IMR-90 (cell line): ENCODE measurements at regions not wholly inside any gene's neighbourhood (a gene's known extent, or its start where the extent isn't known, plus 50 kb on each side); places are given as distances from the start of the nearest gene placed in this dataset.

Experiments used
- ATAC-seq: fragments of 200-7000 bp; cut with Tn5 transposase; 2 replicates; pipeline ENCODE4 v1.9.1; 2020; ENCODE audit warnings: low read depth, mild to moderate bottlenecking, moderate library complexity
- BruUV-seq: library from RNA; stranded (reverse); fragments of 400-500 nt; replicated peaks from 2 replicates; lab custom pipeline; 2021; lab: Mats Ljungman, UMichigan
- CTCF ChIA-PET: fragments of 300-600 bp; formaldehyde crosslinking; extraction: SDS; loops from one replicate; lab custom pipeline; 2021; ENCODE audit warnings: antibody characterized with exemption; lab: Yijun Ruan, JAX
- POLR2A ChIA-PET: fragments of 300-600 bp; sonication (Branson Sonifier 250); formaldehyde crosslinking; loops from one replicate; lab custom pipeline; 2022; ENCODE audit warnings: antibody characterized with exemption; ENCODE audit not compliant: unreplicated experiment; lab: Charles Lee
- DNase-seq: peaks from one replicate; pipeline ENCODE4 v3.0.0; 2013
- H2AFZ ChIP-seq: replicated peaks from 2 replicates; pipeline ENCODE3; 2013; ENCODE audit warnings: low read length, mild to moderate bottlenecking; ENCODE audit not compliant: poor library complexity
- H2AK5ac ChIP-seq: 2 replicates; pipeline ENCODE4 v1.6.1; 2013; ENCODE audit warnings: low read depth, low read length, inconsistent platforms
- H2AK9ac ChIP-seq: replicated peaks from 2 replicates; pipeline ENCODE3; 2013; ENCODE audit warnings: mild to moderate bottlenecking, low read depth, low read length, moderate library complexity; ENCODE audit not compliant: poor library complexity
- H2BK120ac ChIP-seq: 2 replicates; pipeline ENCODE4 v1.6.1; 2013; ENCODE audit warnings: low read depth, low read length, inconsistent platforms
- H2BK15ac ChIP-seq: 3 replicates; pipeline ENCODE4 v1.6.1; 2013; ENCODE audit warnings: low read depth, low read length, inconsistent platforms
- H2BK20ac ChIP-seq: 2 replicates; pipeline ENCODE4 v1.6.1; 2013; ENCODE audit warnings: low read depth, mild to moderate bottlenecking, inconsistent platforms, low read length, moderate library complexity
- H2BK5ac ChIP-seq: 2 replicates; pipeline ENCODE4 v1.6.1; 2013; ENCODE audit warnings: mild to moderate bottlenecking, low read depth, low read length, inconsistent platforms; ENCODE audit not compliant: poor library complexity, severe bottlenecking
- H3K14ac ChIP-seq: replicated peaks from 2 replicates; pipeline ENCODE4 v1.6.1; 2013; ENCODE audit warnings: low read depth, low read length, inconsistent platforms
- H3K18ac ChIP-seq: 2 replicates; pipeline ENCODE4 v1.6.1; 2013; ENCODE audit warnings: low read depth, low read length, control low read depth
- H3K23ac ChIP-seq: 2 replicates; pipeline ENCODE4 v1.6.1; 2013; ENCODE audit warnings: low read depth, low read length, inconsistent platforms
- H3K27ac ChIP-seq: 2 replicates; pipeline ENCODE4 v1.5.1; 2013; ENCODE audit warnings: mild to moderate bottlenecking, control low read depth, low read length; ENCODE audit not compliant: insufficient read depth
- H3K27me3 ChIP-seq: 2 replicates; pipeline ENCODE4 v1.6.1; 2013; ENCODE audit warnings: low read length; ENCODE audit not compliant: control insufficient read depth, insufficient read depth
- H3K36me3 ChIP-seq: 2 replicates; pipeline ENCODE4 v1.6.1; 2013; ENCODE audit warnings: low read length, mixed read lengths; ENCODE audit not compliant: control insufficient read depth, insufficient read depth
- H3K4ac ChIP-seq: 2 replicates; pipeline ENCODE4 v1.6.1; 2013; ENCODE audit warnings: low read depth, low read length, inconsistent platforms
- H3K4me1 ChIP-seq: 2 replicates; pipeline ENCODE4 v1.6.1; 2013; ENCODE audit warnings: low read length, mixed read lengths; ENCODE audit not compliant: control insufficient read depth, insufficient read depth
- H3K4me2 ChIP-seq: 2 replicates; pipeline ENCODE4 v1.6.1; 2013; ENCODE audit warnings: low read depth, mild to moderate bottlenecking, control low read depth, low read length, moderate library complexity
- H3K4me3 ChIP-seq: 2 replicates; pipeline ENCODE4 v1.5.1; 2013; ENCODE audit warnings: low read depth, mild to moderate bottlenecking, control low read depth, low read length, moderate library complexity; ENCODE audit not compliant: insufficient read depth
- H3K56ac ChIP-seq: 2 replicates; pipeline ENCODE4 v1.6.1; 2013; ENCODE audit warnings: low read length, inconsistent platforms; ENCODE audit not compliant: insufficient read depth; ENCODE audit errors: extremely low read depth
- H3K79me1 ChIP-seq, 2 experiments: 2 replicates each; pipeline ENCODE4 v1.6.1; 2013; ENCODE audit warnings: low read length in 2 of 2, inconsistent platforms in 1 of 2, low read depth in 1 of 2
- H3K9ac ChIP-seq: 2 replicates; pipeline ENCODE4 v1.6.1; 2013; ENCODE audit warnings: low read depth, low read length, control low read depth
- H3K9me1 ChIP-seq: 2 replicates; pipeline ENCODE4 v1.6.1; 2013; ENCODE audit warnings: low read length, inconsistent platforms; ENCODE audit not compliant: insufficient read depth
- H3K9me3 ChIP-seq: 2 replicates; pipeline ENCODE4 v1.6.1; 2013; ENCODE audit warnings: low read length; ENCODE audit not compliant: control insufficient read depth, insufficient read depth
- H4K20me1 ChIP-seq: 2 replicates; pipeline ENCODE4 v1.6.1; 2013; ENCODE audit warnings: low read length, inconsistent platforms; ENCODE audit not compliant: insufficient read depth
- H4K5ac ChIP-seq: 2 replicates; pipeline ENCODE4 v1.6.1; 2013; ENCODE audit warnings: mild to moderate bottlenecking, low read depth, low read length, control low read depth
- H4K8ac ChIP-seq, 2 experiments: 2 replicates each; pipeline ENCODE4 v1.6.1; 2013; ENCODE audit warnings: low read depth in 2 of 2, low read length in 2 of 2, control low read depth in 1 of 2, inconsistent platforms in 1 of 2
- H4K91ac ChIP-seq: 2 replicates; pipeline ENCODE4 v1.6.1; 2013; ENCODE audit warnings: low read depth, low read length, inconsistent platforms; ENCODE audit not compliant: insufficient read depth
- BHLHE40 ChIP-seq: fragments of 150-350 bp; IDR thresholded peaks from 2 replicates; pipeline ENCODE4 v1.6.1; 2016; ENCODE audit warnings: mild to moderate bottlenecking, low read depth, low read length
- CEBPB ChIP-seq: IDR thresholded peaks from 2 replicates; pipeline ENCODE4 v1.6.1; 2012; ENCODE audit warnings: low read depth, low read length, improper control_type of control experiment
- CHD1 ChIP-seq: IDR thresholded peaks from 2 replicates; pipeline ENCODE4 v1.6.1; 2012; ENCODE audit warnings: low read depth, low read length, improper control_type of control experiment
- FOS ChIP-seq: fragments of 150-350 bp; IDR thresholded peaks from 2 replicates; pipeline ENCODE4 v1.6.1; 2016; ENCODE audit warnings: low read depth, low read length
- MXI1 ChIP-seq: IDR thresholded peaks from 2 replicates; pipeline ENCODE4 v1.6.1; 2012; ENCODE audit warnings: low read depth, mild to moderate bottlenecking, low read length, moderate library complexity, borderline replicate concordance
- NFE2L2 ChIP-seq: fragments of 150-350 bp; IDR thresholded peaks from 2 replicates; pipeline ENCODE4 v1.6.1; 2016; ENCODE audit warnings: low read depth, mild to moderate bottlenecking, low read length
- POLR2A ChIP-seq: IDR thresholded peaks from 2 replicates; pipeline ENCODE4 v1.6.1; 2012; ENCODE audit warnings: mild to moderate bottlenecking, low read depth, low read length
- RAD21 ChIP-seq: IDR thresholded peaks from 2 replicates; pipeline ENCODE4 v1.6.1; 2012; ENCODE audit warnings: low read length, improper control_type of control experiment
- RFX5 ChIP-seq: IDR thresholded peaks from 2 replicates; pipeline ENCODE4 v1.8.0; 2012; ENCODE audit warnings: low read depth, mild to moderate bottlenecking, low read length, moderate library complexity
- WGBS, 2 experiments: methylation state at CpG; one replicate each; pipeline versions ENCODE4 v1.1.5 to v1.1.7; 2013; ENCODE audit warnings: missing lambda C conversion rate in 2 of 2; ENCODE audit not compliant: insufficient read length in 1 of 2; ENCODE audit errors: extremely low coverage in 2 of 2; 5-methylcytosine and 5-hydroxymethylcytosine counted together
- dilution Hi-C: fragments of 300-500 bp; cut with HindIII; formaldehyde crosslinking; loops from one replicate; pipeline ENCODE4 v1.14.3; 2018; ENCODE audit warnings: low sequenced_read_pairs; ENCODE audit not compliant: unreplicated experiment
- in situ Hi-C: fragments of 300-500 bp; cut with MboI; formaldehyde crosslinking; loops from 3 replicates; pipeline ENCODE4 v1.14.3; 2019; ENCODE audit warnings: low sequenced_read_pairs, inconsistent platforms, mixed read lengths
- intact Hi-C: fragments of 100-400 bp; cut with micrococcal nuclease; formaldehyde crosslinking; loops from 2 replicates; pipeline ENCODE4 v1.10.0; 2022

- dilution Hi-C loops (no loop called here), intact Hi-C loops (no loop called here), in situ Hi-C loops (no loop called here)
- ChIA-PET CTCF (no interaction called here), POLR2A (no interaction called here)
- Histone ChIP-seq H2BK20ac (no peak overlapping the region), H3K9me1 (no peaks in the 10 kb centered on the region), H2BK120ac (no peak overlapping the region), H3K18ac (no peak overlapping the region), H3K9me3 (peaks cover 2% of the 10 kb centered on the region; the same call in 1 of the 2 replicates), H3K27me3 (no peaks in the 10 kb centered on the region), H2BK15ac (no peak overlapping the region), H3K4ac (no peak overlapping the region), H3K4me1 (no peaks in the 10 kb centered on the region), H3K79me1 (no peaks in the 10 kb centered on the region), H3K9ac (no peak overlapping the region), H2AFZ (no peak overlapping the region), H3K36me3 (no peaks in the 10 kb centered on the region), H2BK5ac (no peak overlapping the region), H3K14ac (no peak overlapping the region), H3K27ac (no peak overlapping the region), H3K23ac (no peak overlapping the region), H3K56ac (no peak overlapping the region), H4K8ac (no peak overlapping the region), H3K4me2 (no peak overlapping the region), H4K5ac (no peak overlapping the region), H4K91ac (no peak overlapping the region), H2AK9ac (no peak overlapping the region), H4K20me1 (no peaks in the 10 kb centered on the region), H3K4me3 (no peak overlapping the region), H2AK5ac (no peak overlapping the region)
- no peak for DNase-seq
- WGBS, 2 experiments: 65% methylated on average over 4 of the region's 8 CpGs; no CpG with 5 or more reads in 1 of the 2 experiments
- TF ChIP-seq RAD21 (no peak), RFX5 (no peak), FOS (no peak), BHLHE40 (no peak), POLR2A (no peak), CEBPB (no peak), NFE2L2 (no peak), MXI1 (no peak), CHD1 (no peak)
- no peak for ATAC-seq
- no TSS peak for BruUV-seq
Observed at GRCh38 chr11:116114198-116114651, 610.0 kb upstream of the CADM1 start.
